Central memory CD8-positive, alpha-beta T cell (primary cell): ENCODE measurements at regions not wholly inside any gene's neighbourhood (a gene's known extent, or its start where the extent isn't known, plus 50 kb on each side); places are given as distances from the start of the nearest gene placed in this dataset.

Source experiments
- ATAC-seq: fragments of 150-1000 bp; cut with Tn5 transposase; replicated peaks from 2 replicates; pipeline ENCODE4 v1.10.0; 2022; ENCODE audit warnings: mild to moderate bottlenecking, moderate FRiP score, moderate number of reproducible peaks; ENCODE audit not compliant: poor library complexity, severe bottlenecking; ENCODE audit errors: extremely low read depth
- DNase-seq, 2 donors: peaks; one replicate each; pipeline ENCODE4 v3.0.0; 2021; ENCODE audit warnings: low spot score in 2 of 2
- H3K27ac Mint-ChIP-seq: one replicate; pipeline ENCODE4 v1.8.0; 2022; ENCODE audit warnings: low read depth, mild to moderate bottlenecking, moderate library complexity, mixed read lengths
- H3K27me3 Mint-ChIP-seq: one replicate; pipeline ENCODE4 v1.8.0; 2022; ENCODE audit warnings: mixed read lengths
- H3K36me3 Mint-ChIP-seq: one replicate; pipeline ENCODE4 v1.8.0; 2022; ENCODE audit warnings: mild to moderate bottlenecking, moderate library complexity, mixed read lengths; ENCODE audit not compliant: insufficient read depth
- H3K4me1 Mint-ChIP-seq: one replicate; pipeline ENCODE4 v1.8.0; 2022; ENCODE audit warnings: mixed read lengths
- H3K4me3 Mint-ChIP-seq: one replicate; pipeline ENCODE4 v1.8.0; 2022; ENCODE audit warnings: mild to moderate bottlenecking, moderate library complexity, mixed read lengths
- H3K9me3 Mint-ChIP-seq: one replicate; pipeline ENCODE4 v1.8.0; 2022; ENCODE audit warnings: mixed read lengths

- Mint-ChIP-seq H3K4me3 (no peak overlapping the region), H3K27me3 (no peaks in the 10 kb centered on the region), H3K9me3 (peaks cover 4% of the 10 kb centered on the region), H3K36me3 (no peaks in the 10 kb centered on the region), H3K27ac (no peak overlapping the region), H3K4me1 (no peaks in the 10 kb centered on the region)
- no peak for ATAC-seq
- DNase-seq = no peak
These were observed 168.3 kb upstream of the SP8 start for GRCh38 chr7:20954711-20955619.

DNA sequence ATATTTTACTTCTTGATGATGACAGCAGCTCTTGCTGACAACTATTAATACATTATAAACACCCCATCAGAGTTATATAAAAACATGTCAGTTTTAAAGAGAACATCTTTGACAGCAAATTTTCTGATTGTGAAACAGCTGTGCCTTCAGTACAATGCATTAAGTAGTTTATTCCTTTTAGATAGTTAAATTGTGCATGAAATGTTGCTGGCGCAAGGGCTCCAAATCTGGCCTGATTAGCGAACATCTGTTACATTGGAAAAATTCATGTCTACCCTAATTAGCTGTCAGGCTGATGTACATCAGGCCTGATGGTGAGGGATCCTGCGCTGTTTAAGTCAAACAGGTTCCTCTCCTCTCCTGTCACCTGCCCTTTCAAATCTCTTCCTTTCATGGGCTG is 171.9 kb upstream of the SP8 start:
- Mint-ChIP-seq H3K36me3 (no peaks in the 10 kb centered on the region), H3K4me3 (no peak overlapping the region), H3K27me3 (no peaks in the 10 kb centered on the region), H3K9me3 (peaks cover 6% of the 10 kb centered on the region), H3K27ac (no peak overlapping the region), H3K4me1 (no peaks in the 10 kb centered on the region)
- ATAC-seq (no peak), DNase-seq (no peak)

DNA sequence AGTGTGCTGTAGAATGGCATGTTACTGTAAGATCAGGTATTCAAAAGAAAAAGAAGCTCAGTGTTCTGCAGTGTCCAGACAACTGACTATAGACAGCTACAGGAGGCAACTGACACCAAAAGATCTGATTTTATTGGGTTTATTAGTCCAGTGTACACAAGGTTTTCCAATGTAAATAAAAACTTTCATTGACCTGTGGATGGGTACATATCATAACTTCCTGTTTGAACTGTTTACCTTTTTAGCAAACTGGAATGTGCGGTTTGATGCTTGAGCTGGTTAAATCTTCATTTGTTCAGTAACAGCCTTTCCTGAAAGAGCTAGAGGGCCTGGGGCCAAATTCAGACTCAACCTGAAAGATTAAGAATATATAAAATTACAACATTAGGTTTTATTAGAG is 172.6 kb upstream of the SP8 start:
- H3K36me3 Mint-ChIP-seq = no peaks in the 10 kb centered on the region
- H3K4me1 Mint-ChIP-seq = no peaks in the 10 kb centered on the region
- no peaks in the 10 kb centered on the region for H3K27me3 Mint-ChIP-seq
- ATAC-seq (no peak), DNase-seq (no peak)
- H3K27ac Mint-ChIP-seq = no peak overlapping the region
- H3K9me3 Mint-ChIP-seq = peaks cover 6% of the 10 kb centered on the region
- no peak overlapping the region for H3K4me3 Mint-ChIP-seq

DNA sequence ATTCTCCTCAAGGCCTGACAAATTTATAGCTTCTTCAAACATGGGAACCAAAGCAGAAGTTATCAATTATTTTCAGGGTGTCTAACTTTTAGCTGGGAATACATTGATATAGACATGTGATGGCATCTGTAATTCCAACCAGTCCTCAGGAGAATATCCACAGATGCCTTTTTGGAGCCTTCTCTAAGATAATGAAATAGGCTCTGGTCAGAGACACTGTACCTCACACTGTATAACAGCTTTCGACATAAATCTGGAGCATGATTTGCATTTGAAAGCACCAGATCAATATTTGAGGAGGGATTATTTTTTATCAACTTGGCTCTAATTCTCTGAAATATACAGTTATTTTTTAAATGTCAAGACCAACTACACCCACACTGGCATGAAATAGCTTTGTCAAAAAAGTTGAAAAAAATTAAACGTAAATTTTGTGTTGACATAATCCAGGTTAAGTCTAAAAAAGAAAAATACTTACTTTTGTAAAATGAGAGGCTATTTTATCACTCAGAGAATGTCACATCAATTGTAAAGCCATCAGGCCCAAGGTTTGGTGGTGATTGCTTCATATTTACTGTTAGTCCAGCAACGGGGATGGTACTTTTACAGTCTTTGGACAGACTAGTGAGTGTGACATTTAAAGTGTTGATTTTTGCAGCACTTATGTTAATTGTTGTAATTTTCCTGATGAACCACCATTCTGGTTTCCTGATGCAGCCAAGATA is 177.0 kb upstream of the SP8 start:
- no peaks in the 10 kb centered on the region for H3K4me1 Mint-ChIP-seq
- no peaks in the 10 kb centered on the region for H3K36me3 Mint-ChIP-seq
- no peaks in the 10 kb centered on the region for H3K27me3 Mint-ChIP-seq
- H3K27ac Mint-ChIP-seq = no peak overlapping the region
- peaks cover 6% of the 10 kb centered on the region for H3K9me3 Mint-ChIP-seq
- DNase-seq = no peak
- ATAC-seq = no peak
- no peak overlapping the region for H3K4me3 Mint-ChIP-seq

DNA sequence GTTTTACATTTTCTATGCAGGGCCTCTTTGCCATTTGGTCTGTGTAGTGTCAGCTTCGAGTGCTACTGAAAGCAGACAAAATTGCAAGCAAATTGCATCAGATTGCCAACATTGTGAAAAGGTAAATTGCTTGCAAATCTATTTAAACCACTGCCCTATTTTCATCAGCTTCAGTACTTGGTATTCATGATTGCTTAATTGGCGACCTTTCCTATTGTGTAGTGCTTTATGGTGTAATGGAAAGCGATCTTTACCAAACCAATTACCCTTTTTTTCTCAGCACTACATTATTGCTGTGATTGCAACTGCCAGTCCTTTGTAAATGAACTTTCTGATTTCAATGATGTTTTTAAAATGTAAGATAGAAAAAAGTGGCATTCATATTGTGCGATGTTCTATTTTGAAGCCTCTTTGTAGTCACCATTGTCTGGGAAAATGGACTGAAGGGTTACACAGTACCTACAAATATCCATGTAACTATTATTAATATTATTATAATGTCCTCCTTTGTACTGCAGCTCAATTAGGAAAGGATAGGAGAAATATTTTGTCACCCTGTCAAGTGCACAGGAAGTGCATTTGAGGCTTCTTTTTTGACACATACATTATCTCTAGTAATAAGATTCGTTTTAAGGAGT is 177.7 kb upstream of the SP8 start:
- Mint-ChIP-seq H3K4me1 (no peaks in the 10 kb centered on the region), H3K36me3 (no peaks in the 10 kb centered on the region), H3K4me3 (no peak overlapping the region), H3K9me3 (peaks cover 6% of the 10 kb centered on the region), H3K27ac (no peak overlapping the region), H3K27me3 (no peaks in the 10 kb centered on the region)
- ATAC-seq = no peak
- no peak for DNase-seq

DNA sequence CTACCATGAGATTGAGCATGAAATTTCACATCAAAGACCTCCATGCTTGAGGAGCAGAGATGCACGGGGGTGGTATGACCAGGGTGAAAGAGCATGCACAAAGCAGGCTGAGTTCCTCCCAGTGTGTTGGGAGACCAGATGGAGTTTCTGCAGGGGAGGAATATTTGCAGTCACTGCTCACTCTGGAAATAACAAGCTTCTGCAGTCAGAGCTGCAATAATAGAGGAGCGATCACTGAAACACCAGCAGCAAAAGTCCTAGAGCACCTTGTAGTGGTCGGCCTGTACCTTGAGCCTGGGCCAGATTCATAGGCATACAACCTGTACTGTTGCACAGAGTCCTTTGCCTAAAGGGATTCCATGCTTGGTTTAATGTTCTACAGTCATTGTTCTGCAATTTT is 184.5 kb upstream of the SP8 start:
- no peak for DNase-seq
- Mint-ChIP-seq H3K4me3 (no peak overlapping the region), H3K4me1 (no peaks in the 10 kb centered on the region), H3K9me3 (no peaks in the 10 kb centered on the region), H3K27ac (no peak overlapping the region), H3K27me3 (no peaks in the 10 kb centered on the region), H3K36me3 (no peaks in the 10 kb centered on the region)
- ATAC-seq = no peak

DNA sequence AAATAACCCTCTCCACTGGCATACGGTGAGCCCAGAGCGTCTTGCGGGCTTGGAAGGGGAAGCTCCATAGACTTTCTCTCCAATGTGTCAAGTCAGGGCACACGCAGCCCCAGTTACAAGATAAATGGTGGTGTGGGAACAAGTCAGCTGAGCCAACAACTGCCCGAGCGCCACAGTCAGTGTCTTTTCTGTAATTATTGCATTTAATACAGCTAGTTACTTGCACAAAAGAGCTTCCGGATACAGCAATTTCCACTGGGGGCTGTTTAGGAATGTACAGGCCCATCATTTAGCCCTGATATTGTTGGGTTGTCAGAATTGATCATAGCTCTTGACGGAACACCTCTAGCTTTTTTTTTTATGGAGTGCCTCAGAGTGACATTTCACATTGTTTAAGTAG is 193.5 kb upstream of the SP8 start:
- Mint-ChIP-seq H3K4me3 (no peak overlapping the region), H3K9me3 (no peaks in the 10 kb centered on the region), H3K4me1 (no peaks in the 10 kb centered on the region), H3K27me3 (no peaks in the 10 kb centered on the region), H3K27ac (no peak overlapping the region), H3K36me3 (no peaks in the 10 kb centered on the region)
- ATAC-seq (no peak), DNase-seq (no peak)

DNA sequence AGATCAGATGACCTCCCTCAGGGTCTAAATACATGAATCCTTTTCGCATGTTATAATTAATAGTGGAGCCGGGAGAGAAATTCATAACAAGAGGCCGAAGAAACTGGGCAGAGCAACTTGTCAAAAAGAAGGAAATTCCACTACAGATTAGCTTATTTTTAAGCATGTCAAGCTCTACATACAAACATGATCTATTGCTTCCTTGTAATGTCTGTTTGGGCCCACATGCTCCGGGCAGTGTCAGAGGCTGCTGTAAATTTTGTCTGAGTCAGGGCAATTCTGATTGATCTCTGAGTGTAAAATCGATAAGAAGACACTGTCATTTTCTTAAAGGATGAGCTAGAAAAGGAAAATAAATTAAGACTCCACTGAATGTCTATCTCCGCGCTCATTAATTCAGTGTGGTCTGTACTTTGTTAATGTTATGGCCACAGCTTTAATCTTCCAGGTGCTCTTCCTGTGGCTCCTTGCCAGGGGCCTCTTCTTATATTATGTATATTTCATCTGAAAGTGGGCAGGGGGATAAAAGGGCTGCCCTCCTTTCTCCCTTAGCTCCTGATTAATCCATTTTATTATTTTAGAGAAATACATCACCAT is 194.1 kb upstream of the SP8 start:
- no peaks in the 10 kb centered on the region for H3K36me3 Mint-ChIP-seq
- no peak overlapping the region for H3K4me3 Mint-ChIP-seq
- no peak overlapping the region for H3K27ac Mint-ChIP-seq
- ATAC-seq (no peak), DNase-seq (no peak)
- no peaks in the 10 kb centered on the region for H3K4me1 Mint-ChIP-seq
- no peaks in the 10 kb centered on the region for H3K9me3 Mint-ChIP-seq
- H3K27me3 Mint-ChIP-seq = no peaks in the 10 kb centered on the region

- DNase-seq (no peak), ATAC-seq (no peak)
- Mint-ChIP-seq H3K27ac (no peak overlapping the region), H3K9me3 (no peaks in the 10 kb centered on the region), H3K4me1 (no peaks in the 10 kb centered on the region), H3K36me3 (no peaks in the 10 kb centered on the region), H3K27me3 (no peaks in the 10 kb centered on the region), H3K4me3 (no peak overlapping the region)
These were observed 201.7 kb upstream of the SP8 start for GRCh38 chr7:20988340-20988739.

GRCh38 chr7:20991544-20991943 is 204.9 kb upstream of the SP8 start:
- Mint-ChIP-seq H3K27me3 (no peaks in the 10 kb centered on the region), H3K4me3 (no peak overlapping the region), H3K9me3 (no peaks in the 10 kb centered on the region), H3K27ac (no peak overlapping the region), H3K36me3 (no peaks in the 10 kb centered on the region), H3K4me1 (no peaks in the 10 kb centered on the region)
- DNase-seq (no peak), ATAC-seq (no peak)

DNA sequence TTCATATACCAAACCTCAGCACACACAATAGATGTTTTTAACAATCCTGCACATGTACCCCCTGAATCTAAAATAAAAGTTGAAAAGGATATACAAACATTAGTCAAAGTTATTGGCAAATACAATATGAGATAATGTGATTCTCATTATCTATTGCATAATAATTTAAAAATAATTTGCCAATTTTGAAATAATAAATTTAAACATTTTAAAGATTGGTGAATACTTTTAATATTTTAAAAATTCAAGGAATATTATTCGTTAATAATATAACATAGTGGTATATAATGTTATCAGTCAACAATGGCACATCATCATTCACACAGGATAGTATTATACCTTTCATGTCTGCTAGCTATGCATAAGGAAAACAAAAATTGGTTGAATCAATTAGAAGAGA is 207.0 kb upstream of the SP8 start:
- no peak for DNase-seq
- Mint-ChIP-seq H3K4me3 (no peak overlapping the region), H3K36me3 (no peaks in the 10 kb centered on the region), H3K27me3 (no peaks in the 10 kb centered on the region), H3K9me3 (no peaks in the 10 kb centered on the region), H3K4me1 (no peaks in the 10 kb centered on the region), H3K27ac (no peak overlapping the region)
- ATAC-seq = no peak

DNA sequence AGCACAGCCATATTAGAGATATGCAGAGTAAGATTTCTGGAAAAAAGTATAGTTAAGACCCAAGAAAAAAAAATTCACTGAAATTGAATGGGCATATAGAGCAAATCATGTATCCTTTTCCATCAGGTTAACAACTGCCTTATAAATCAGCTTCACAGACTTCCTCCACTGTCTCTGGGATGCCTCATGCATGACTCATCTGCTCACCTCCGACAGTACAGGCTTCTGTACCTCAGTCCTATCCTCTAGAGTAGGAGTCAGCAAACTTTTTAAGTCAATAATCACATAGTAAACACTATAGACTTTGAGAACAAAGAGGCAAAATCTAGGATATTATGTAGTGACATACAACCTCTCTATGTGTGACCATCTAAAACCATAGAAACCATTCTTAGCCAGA is 211.6 kb upstream of the SP8 start:
- ATAC-seq = no peak
- Mint-ChIP-seq H3K27me3 (no peaks in the 10 kb centered on the region), H3K4me3 (no peak overlapping the region), H3K4me1 (no peaks in the 10 kb centered on the region), H3K27ac (no peak overlapping the region), H3K36me3 (no peaks in the 10 kb centered on the region), H3K9me3 (peaks cover 6% of the 10 kb centered on the region)
- no peak for DNase-seq
